ENCODE measurements at regions not wholly inside any gene's neighbourhood (a gene's known extent, or its start where the extent isn't known, plus 50 kb on each side); places are given as distances from the start of the nearest gene placed in this dataset.
"Not testable (repeated sequence)": the region's sequence is repeated elsewhere in the genome, so short reads cannot be mapped to it uniquely, and the experiment has no call there.

- TF ChIP-seq, protein P1, sequence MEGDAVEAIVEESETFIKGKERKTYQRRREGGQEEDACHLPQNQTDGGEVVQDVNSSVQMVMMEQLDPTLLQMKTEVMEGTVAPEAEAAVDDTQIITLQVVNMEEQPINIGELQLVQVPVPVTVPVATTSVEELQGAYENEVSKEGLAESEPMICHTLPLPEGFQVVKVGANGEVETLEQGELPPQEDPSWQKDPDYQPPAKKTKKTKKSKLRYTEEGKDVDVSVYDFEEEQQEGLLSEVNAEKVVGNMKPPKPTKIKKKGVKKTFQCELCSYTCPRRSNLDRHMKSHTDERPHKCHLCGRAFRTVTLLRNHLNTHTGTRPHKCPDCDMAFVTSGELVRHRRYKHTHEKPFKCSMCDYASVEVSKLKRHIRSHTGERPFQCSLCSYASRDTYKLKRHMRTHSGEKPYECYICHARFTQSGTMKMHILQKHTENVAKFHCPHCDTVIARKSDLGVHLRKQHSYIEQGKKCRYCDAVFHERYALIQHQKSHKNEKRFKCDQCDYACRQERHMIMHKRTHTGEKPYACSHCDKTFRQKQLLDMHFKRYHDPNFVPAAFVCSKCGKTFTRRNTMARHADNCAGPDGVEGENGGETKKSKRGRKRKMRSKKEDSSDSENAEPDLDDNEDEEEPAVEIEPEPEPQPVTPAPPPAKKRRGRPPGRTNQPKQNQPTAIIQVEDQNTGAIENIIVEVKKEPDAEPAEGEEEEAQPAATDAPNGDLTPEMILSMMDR (IDR thresholded peaks at IDR 0.05; ENCODE audit: partially characterized antibody, unreplicated experiment) = no peak
- H3K4me1 Mint-ChIP-seq (ENCODE audit: low read depth, unreplicated experiment) = no peaks in the 10 kb centered on the region
- DNase-seq = no peak
- H3K27ac Mint-ChIP-seq (ENCODE audit: unreplicated experiment) = no peak overlapping the region
- H3K36me3 Mint-ChIP-seq (ENCODE audit: unreplicated experiment) = peaks cover 6% of the 10 kb centered on the region
- H3K4me3 Mint-ChIP-seq (ENCODE audit: unreplicated experiment) = no peak overlapping the region
- peaks cover 3% of the 10 kb centered on the region for H3K9me3 Mint-ChIP-seq (ENCODE audit: unreplicated experiment)
- H3K27me3 Mint-ChIP-seq (ENCODE audit: unreplicated experiment) = no peaks in the 10 kb centered on the region
Measured at GRCh38 chr7:67673861-67674260, 677.2 kb downstream of the TYW1 start.

DNA sequence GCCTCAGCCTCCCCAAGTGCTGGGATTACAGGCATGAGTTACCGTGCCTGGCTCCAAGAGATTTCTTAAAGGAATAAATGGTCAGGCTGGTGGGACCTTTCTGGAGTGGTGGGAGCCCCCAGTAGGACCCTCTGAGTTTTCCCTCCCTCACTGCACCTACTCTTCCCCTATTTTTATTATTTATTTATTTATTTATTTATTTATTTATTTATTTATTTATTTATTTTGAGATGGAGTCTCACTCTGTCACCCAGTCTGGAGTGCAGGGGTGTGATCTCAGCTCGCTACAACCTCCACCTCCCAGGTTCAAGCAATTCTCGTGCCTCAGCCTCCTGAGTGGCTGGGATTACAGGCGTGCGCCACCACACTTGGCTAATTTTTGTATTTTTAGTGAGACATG, 678.2 kb downstream of the TYW1 start:
- not testable (repeated sequence) for H3K4me1 Mint-ChIP-seq (ENCODE audit: low read depth, unreplicated experiment); H3K27ac Mint-ChIP-seq (ENCODE audit: unreplicated experiment); H3K27me3 Mint-ChIP-seq (ENCODE audit: unreplicated experiment); DNase-seq; H3K9me3 Mint-ChIP-seq (ENCODE audit: unreplicated experiment); H3K4me3 Mint-ChIP-seq (ENCODE audit: unreplicated experiment); H3K36me3 Mint-ChIP-seq (ENCODE audit: unreplicated experiment)

GRCh38 chr7:67675971-67676370, 679.3 kb downstream of the TYW1 start:
- TF ChIP-seq, protein P1 (IDR thresholded peaks at IDR 0.05; ENCODE audit: partially characterized antibody, unreplicated experiment) = no peak
- Mint-ChIP-seq H3K36me3 (ENCODE audit: unreplicated experiment) (peaks cover 6% of the 10 kb centered on the region), H3K9me3 (ENCODE audit: unreplicated experiment) (peaks cover 5% of the 10 kb centered on the region), H3K4me1 (ENCODE audit: low read depth, unreplicated experiment) (no peaks in the 10 kb centered on the region), H3K4me3 (ENCODE audit: unreplicated experiment) (no peak overlapping the region), H3K27me3 (ENCODE audit: unreplicated experiment) (no peaks in the 10 kb centered on the region), H3K27ac (ENCODE audit: unreplicated experiment) (no peak overlapping the region)
- DNase-seq = no peak

GRCh38 chr7:67678419-67678818, 681.8 kb downstream of the TYW1 start:
- no peaks in the 10 kb centered on the region for H3K36me3 Mint-ChIP-seq (ENCODE audit: unreplicated experiment)
- no peak overlapping the region for H3K27ac Mint-ChIP-seq (ENCODE audit: unreplicated experiment)
- no peaks in the 10 kb centered on the region for H3K27me3 Mint-ChIP-seq (ENCODE audit: unreplicated experiment)
- TF ChIP-seq, protein P1 (IDR thresholded peaks at IDR 0.05; ENCODE audit: partially characterized antibody, unreplicated experiment) = no peak
- no peak overlapping the region for H3K4me3 Mint-ChIP-seq (ENCODE audit: unreplicated experiment)
- H3K9me3 Mint-ChIP-seq (ENCODE audit: unreplicated experiment) = peaks cover 2% of the 10 kb centered on the region
- DNase-seq = no peak
- H3K4me1 Mint-ChIP-seq (ENCODE audit: low read depth, unreplicated experiment) = no peaks in the 10 kb centered on the region

- Mint-ChIP-seq H3K4me1 (ENCODE audit: low read depth, unreplicated experiment) (no peaks in the 10 kb centered on the region), H3K27me3 (ENCODE audit: unreplicated experiment) (no peaks in the 10 kb centered on the region), H3K9me3 (ENCODE audit: unreplicated experiment) (peaks cover 2% of the 10 kb centered on the region), H3K4me3 (ENCODE audit: unreplicated experiment) (no peak overlapping the region), H3K36me3 (ENCODE audit: unreplicated experiment) (no peaks in the 10 kb centered on the region), H3K27ac (ENCODE audit: unreplicated experiment) (no peak overlapping the region)
- TF ChIP-seq, protein P1 (IDR thresholded peaks at IDR 0.05; ENCODE audit: partially characterized antibody, unreplicated experiment) = no peak
- DNase-seq = no peak
Measured at GRCh38 chr7:67683628-67684027, 687.0 kb downstream of the TYW1 start.

GRCh38 chr7:67690700-67691099, 694.1 kb downstream of the TYW1 start:
- Mint-ChIP-seq H3K36me3 (ENCODE audit: unreplicated experiment) (no peaks in the 10 kb centered on the region), H3K27ac (ENCODE audit: unreplicated experiment) (no peak overlapping the region), H3K27me3 (ENCODE audit: unreplicated experiment) (peaks cover 7% of the 10 kb centered on the region), H3K4me1 (ENCODE audit: low read depth, unreplicated experiment) (no peaks in the 10 kb centered on the region), H3K4me3 (ENCODE audit: unreplicated experiment) (no peak overlapping the region), H3K9me3 (ENCODE audit: unreplicated experiment) (no peaks in the 10 kb centered on the region)
- DNase-seq = no peak
- TF ChIP-seq, protein P1 (IDR thresholded peaks at IDR 0.05; ENCODE audit: partially characterized antibody, unreplicated experiment) = no peak
